Fibroblast of lung (primary cell): ENCODE measurements at regions not wholly inside any gene's neighbourhood (a gene's known extent, or its start where the extent isn't known, plus 50 kb on each side); places are given as distances from the start of the nearest gene placed in this dataset.

Source experiments
- DNase-seq, 2 donors: peaks; one replicate each; pipeline versions ENCODE4 v3.0.0 to v3.0.0-alpha.2; 2010; ENCODE audit warnings: low read depth in 2 of 2
- H2AFZ ChIP-seq: 2 replicates; pipeline ENCODE4 v1.5.1; 2012; ENCODE audit warnings: low read length, control low read depth, inconsistent platforms
- H3K27ac ChIP-seq: 2 replicates; pipeline ENCODE4 v1.5.1; 2011; ENCODE audit warnings: low read length, control low read depth; ENCODE audit not compliant: insufficient read depth
- H3K27me3 ChIP-seq: 2 replicates; pipeline ENCODE4 v1.5.1; 2011; ENCODE audit warnings: mild to moderate bottlenecking, low read length; ENCODE audit not compliant: control insufficient read depth, insufficient read depth
- H3K36me3 ChIP-seq: 2 replicates; pipeline ENCODE4 v1.5.1; 2011; ENCODE audit warnings: low read length; ENCODE audit not compliant: control insufficient read depth, insufficient read depth
- H3K4me1 ChIP-seq: 2 replicates; pipeline ENCODE4 v1.5.1; 2011; ENCODE audit warnings: low read length; ENCODE audit not compliant: control insufficient read depth, insufficient read depth; ENCODE audit errors: extremely low read depth
- H3K4me2 ChIP-seq: 2 replicates; pipeline ENCODE4 v1.5.1; 2011; ENCODE audit warnings: low read length, control low read depth; ENCODE audit not compliant: insufficient read depth; ENCODE audit errors: extremely low read depth
- H3K4me3 ChIP-seq, 4 experiments: fragments of 200-600 bp in 1 of 4; sonication (generic) in 1 of 4; replicated peaks in 1 of 4; 2 replicates each; pipeline ENCODE4 v1.5.1; 2011 to 2016; ENCODE audit warnings: low read length in 4 of 4, low read depth in 3 of 4, mild to moderate bottlenecking in 3 of 4, control low read depth in 2 of 4, inconsistent platforms in 1 of 4, mixed read lengths in 1 of 4; ENCODE audit not compliant: insufficient read depth in 1 of 4; ENCODE audit errors: control extremely low read depth in 1 of 4
- H3K79me2 ChIP-seq: 2 replicates; pipeline ENCODE4 v1.5.1; 2012; ENCODE audit warnings: mild to moderate bottlenecking, low read length, inconsistent platforms; ENCODE audit not compliant: control insufficient read depth, insufficient read depth
- H3K9ac ChIP-seq: 2 replicates; pipeline ENCODE4 v1.5.1; 2011; ENCODE audit warnings: mild to moderate bottlenecking, low read length, control low read depth; ENCODE audit not compliant: insufficient read depth
- H3K9me3 ChIP-seq: 2 replicates; pipeline ENCODE4 v1.5.1; 2012; ENCODE audit warnings: low read depth, low read length; ENCODE audit not compliant: control insufficient read depth, insufficient read depth
- H4K20me1 ChIP-seq: 2 replicates; pipeline ENCODE4 v1.5.1; 2011; ENCODE audit warnings: low read length; ENCODE audit not compliant: control insufficient read depth, insufficient read depth; ENCODE audit errors: extremely low read depth
- EZH2 ChIP-seq: IDR thresholded peaks from 2 replicates; pipeline ENCODE4 v1.5.1; 2012; ENCODE audit warnings: low read length, control low read depth, mild to moderate bottlenecking; ENCODE audit errors: missing control alignments
- TF ChIP-seq, protein P1 (sequence below), 2 donors: IDR thresholded peaks in 1 of 2; conservative IDR thresholded peaks in 1 of 2; 1 replicate in 1 of 2; 2 replicates in 1 of 2; pipeline ENCODE4 v1.5.1; 2011 to 2012; ENCODE audit warnings: low read length in 2 of 2, control low read depth in 1 of 2, inconsistent platforms in 1 of 2, low read depth in 1 of 2, mild to moderate bottlenecking in 1 of 2

DNA sequence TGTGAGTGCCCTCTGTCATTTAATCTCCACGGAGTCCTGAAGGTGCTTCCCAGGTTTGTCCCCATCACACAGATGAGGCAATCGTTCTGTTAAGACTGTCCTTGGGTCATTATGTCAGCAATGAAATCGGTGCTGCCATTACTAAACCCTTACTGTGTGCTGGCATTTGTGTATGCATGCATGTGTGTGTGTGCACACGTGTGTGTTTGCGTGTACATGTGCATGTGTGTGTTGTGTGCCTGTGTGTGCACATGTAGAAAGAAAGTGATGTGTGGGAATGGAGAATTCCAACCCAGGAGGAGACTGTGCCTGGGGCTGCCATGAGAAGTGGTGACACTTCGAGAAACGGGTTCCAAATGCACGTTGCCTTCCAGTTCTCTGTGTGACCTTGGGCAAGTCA lies 110.3 kb downstream of the CDH26 start:
- Histone ChIP-seq H3K4me3 (no peak overlapping the region), H2AFZ (no peak overlapping the region), H3K27ac (no peak overlapping the region), H4K20me1 (no peaks in the 10 kb centered on the region), H3K79me2 (no peaks in the 10 kb centered on the region), H3K36me3 (no peaks in the 10 kb centered on the region), H3K4me1 (no peaks in the 10 kb centered on the region), H3K4me2 (no peak overlapping the region), H3K9ac (no peak overlapping the region), H3K27me3 (peaks cover 8% of the 10 kb centered on the region), H3K9me3 (no peaks in the 10 kb centered on the region)
- TF ChIP-seq, protein P1, sequence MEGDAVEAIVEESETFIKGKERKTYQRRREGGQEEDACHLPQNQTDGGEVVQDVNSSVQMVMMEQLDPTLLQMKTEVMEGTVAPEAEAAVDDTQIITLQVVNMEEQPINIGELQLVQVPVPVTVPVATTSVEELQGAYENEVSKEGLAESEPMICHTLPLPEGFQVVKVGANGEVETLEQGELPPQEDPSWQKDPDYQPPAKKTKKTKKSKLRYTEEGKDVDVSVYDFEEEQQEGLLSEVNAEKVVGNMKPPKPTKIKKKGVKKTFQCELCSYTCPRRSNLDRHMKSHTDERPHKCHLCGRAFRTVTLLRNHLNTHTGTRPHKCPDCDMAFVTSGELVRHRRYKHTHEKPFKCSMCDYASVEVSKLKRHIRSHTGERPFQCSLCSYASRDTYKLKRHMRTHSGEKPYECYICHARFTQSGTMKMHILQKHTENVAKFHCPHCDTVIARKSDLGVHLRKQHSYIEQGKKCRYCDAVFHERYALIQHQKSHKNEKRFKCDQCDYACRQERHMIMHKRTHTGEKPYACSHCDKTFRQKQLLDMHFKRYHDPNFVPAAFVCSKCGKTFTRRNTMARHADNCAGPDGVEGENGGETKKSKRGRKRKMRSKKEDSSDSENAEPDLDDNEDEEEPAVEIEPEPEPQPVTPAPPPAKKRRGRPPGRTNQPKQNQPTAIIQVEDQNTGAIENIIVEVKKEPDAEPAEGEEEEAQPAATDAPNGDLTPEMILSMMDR (conservative IDR thresholded peaks at IDR 0.05 in 1 of 2, IDR thresholded peaks at IDR 0.05 in 1 of 2; ENCODE audit: low read depth in 1 of 2, low read length in 2 of 2), result no peak
- no peak for TF ChIP-seq EZH2
- DNase-seq, result no peak

DNA sequence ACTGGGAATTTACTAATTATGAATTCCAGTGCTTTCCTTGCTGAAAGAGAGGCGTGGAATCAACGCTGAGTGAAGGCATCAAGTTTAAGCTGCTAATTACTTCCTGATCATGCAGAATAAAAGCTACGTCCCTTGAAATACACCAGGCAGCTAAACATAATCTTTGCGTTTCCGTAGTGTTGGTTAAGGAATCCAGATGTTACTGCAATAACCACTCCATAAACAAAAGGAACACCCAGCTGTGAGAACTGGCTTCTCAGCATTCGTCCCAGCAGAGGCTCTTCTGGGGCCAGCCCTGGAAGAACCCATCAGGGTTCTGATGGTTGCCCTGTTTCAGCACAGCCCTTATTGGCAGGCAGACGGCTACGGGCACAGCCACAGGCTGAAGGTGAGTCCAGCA lies 111.4 kb downstream of the CDH26 start:
- no peak overlapping the region for H2AFZ ChIP-seq
- no peak for TF ChIP-seq EZH2

DNA sequence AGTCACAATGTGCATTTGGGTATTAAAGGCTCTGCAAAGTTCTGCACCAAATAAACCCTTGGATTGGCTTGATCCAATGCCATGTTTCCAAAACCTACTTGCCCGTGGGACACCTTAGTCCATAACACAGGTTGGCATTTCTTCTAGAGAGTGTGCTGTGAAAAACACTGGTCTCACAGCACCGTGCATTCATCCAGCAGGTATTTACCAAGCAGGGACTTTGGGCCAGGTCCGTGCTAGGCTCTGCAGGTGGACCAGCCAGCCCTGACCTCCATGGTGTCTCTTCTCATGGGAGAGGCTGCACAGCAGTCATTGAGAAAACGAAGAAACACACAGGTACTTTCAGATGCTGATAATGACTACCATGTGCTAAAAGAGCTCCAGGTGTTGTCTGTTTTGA lies 112.6 kb downstream of the CDH26 start:
- no peak for TF ChIP-seq EZH2
- TF ChIP-seq, protein P1 (conservative IDR thresholded peaks at IDR 0.05 in 1 of 2, IDR thresholded peaks at IDR 0.05 in 1 of 2; ENCODE audit: low read depth in 1 of 2, low read length in 2 of 2), result no peak
- no peak overlapping the region for H3K27ac ChIP-seq
- no peaks in the 10 kb centered on the region for H3K4me1 ChIP-seq
- peaks cover 8% of the 10 kb centered on the region for H3K27me3 ChIP-seq
- no peak for DNase-seq
- H3K4me2 ChIP-seq, result no peak overlapping the region
- H3K79me2 ChIP-seq, result no peaks in the 10 kb centered on the region
- H2AFZ ChIP-seq, result no peak overlapping the region
- no peaks in the 10 kb centered on the region for H3K36me3 ChIP-seq
- no peaks in the 10 kb centered on the region for H3K9me3 ChIP-seq
- no peak overlapping the region for H3K9ac ChIP-seq
- H3K4me3 ChIP-seq, result no peak overlapping the region
- no peaks in the 10 kb centered on the region for H4K20me1 ChIP-seq

More for the DNA sequence above, 111.4 kb downstream of the CDH26 start:
- Histone ChIP-seq H3K9ac (no peak overlapping the region), H3K79me2 (no peaks in the 10 kb centered on the region), H3K4me1 (no peaks in the 10 kb centered on the region), H3K9me3 (no peaks in the 10 kb centered on the region), H4K20me1 (no peaks in the 10 kb centered on the region), H3K27me3 (peaks cover 8% of the 10 kb centered on the region), H3K4me3 (no peak overlapping the region), H3K36me3 (no peaks in the 10 kb centered on the region), H3K27ac (no peak overlapping the region), H3K4me2 (no peak overlapping the region)
- peak in 1 of 2 donors; percentile 58 for DNase-seq
